HG03354 (cell line): ENCODE measurements at regions not wholly inside any gene's neighbourhood (a gene's known extent, or its start where the extent isn't known, plus 50 kb on each side); places are given as distances from the start of the nearest gene placed in this dataset.

Source experiments
- ATAC-seq: cut with Tn5 transposase; IDR thresholded peaks from one replicate; pipeline ENCODE4 v1.9.1; 2021; ENCODE audit warnings: mild to moderate bottlenecking; ENCODE audit not compliant: unreplicated experiment, poor library complexity, severe bottlenecking

GRCh38 chr4:13970349-13970748 is 342.8 kb upstream of the BOD1L1 start:
- no peak for ATAC-seq

DNA sequence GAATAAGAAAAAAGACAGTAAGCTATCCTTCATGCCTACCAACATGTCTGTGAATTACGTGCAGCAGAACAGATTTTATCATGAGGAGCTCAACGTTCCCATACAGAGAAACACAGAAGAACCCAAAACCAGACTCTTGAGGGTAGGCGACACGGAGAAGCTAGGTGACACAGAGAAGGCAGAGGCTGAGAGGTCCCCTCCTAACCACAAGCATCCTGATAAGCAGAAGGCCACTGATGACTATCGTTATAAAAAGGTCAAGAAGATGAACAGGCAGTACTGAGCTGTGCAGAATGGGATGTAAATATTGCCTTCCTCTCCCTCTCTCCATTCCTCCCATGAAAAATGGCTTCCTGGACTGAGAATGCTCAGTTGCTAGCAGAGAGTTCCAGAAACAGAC is 350.2 kb upstream of the BOD1L1 start:
- no peak for ATAC-seq

GRCh38 chr4:13980317-13981310 is 353.1 kb upstream of the BOD1L1 start:
- peak; percentile 90 for ATAC-seq

GRCh38 chr4:13981499-13981898 is 354.0 kb upstream of the BOD1L1 start:
- ATAC-seq: no peak

DNA sequence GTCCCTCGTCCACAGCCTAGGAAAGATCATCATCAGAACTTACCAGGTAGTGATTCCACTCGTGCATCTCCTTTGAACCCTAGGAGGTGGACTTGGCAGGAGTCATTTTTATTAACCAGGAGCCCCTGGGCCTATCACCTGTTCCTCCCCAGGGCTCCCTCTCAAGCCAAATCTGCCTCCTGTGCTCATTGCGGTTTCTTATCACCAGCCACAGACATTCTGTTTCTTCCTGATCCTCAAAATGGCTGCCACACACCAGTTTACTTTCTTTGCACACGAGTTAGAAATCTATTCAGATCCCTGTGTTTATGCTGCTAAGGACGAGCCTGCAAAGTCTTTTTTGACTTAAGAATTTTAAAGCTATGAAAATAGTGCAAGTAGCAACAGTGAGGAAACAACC is 354.5 kb upstream of the BOD1L1 start:
- ATAC-seq: no peak

DNA sequence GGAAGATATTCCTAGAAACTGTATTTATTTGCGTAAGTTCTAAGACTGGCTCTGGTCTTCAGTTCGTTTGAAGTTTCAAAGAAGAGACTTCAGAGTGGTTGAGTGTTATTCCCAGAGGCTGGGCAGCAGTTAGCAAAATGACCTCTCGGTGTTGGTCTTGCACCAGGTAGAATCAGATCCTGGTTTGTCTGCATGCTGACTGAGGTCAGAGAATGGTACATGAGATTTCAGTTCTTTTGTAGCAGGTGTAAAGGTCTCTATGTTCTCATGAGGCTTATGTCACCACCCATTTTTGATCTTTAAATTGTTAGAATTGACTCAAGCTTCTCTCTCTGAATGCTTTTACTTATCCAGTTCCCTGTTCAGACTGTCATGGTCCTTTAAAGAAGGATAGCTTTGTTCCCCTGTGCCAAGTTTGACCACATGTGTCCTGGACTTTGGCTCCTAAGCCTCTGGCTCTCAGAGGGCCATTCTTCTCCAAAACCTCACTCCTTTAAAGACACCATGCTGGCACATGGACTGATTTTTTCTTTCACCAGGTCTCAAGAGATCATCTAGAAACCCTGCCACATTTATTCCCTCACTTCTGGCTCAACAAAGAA is 355.8 kb upstream of the BOD1L1 start:
- ATAC-seq: no peak

GRCh38 chr4:13984991-13985800 is 357.7 kb upstream of the BOD1L1 start:
- ATAC-seq: no peak

DNA sequence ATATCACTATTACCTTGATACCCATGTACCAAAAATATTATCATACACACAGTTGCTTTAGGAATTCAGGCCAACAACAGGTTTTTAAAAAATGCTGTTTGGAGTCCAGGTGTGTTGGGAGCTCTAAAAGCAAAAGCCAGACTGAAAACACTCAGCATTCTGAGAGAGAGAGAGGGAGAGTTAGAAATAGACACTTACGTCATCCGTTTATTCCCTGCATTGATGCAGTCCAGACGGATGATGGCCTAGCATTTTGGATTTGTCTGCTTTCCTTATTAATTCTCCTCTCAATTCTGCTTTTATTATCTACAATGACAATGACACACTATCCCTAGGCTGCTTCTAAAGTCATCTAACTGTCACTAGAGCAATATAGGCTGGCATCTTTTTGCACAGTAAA is 358.3 kb upstream of the BOD1L1 start:
- no peak for ATAC-seq

DNA sequence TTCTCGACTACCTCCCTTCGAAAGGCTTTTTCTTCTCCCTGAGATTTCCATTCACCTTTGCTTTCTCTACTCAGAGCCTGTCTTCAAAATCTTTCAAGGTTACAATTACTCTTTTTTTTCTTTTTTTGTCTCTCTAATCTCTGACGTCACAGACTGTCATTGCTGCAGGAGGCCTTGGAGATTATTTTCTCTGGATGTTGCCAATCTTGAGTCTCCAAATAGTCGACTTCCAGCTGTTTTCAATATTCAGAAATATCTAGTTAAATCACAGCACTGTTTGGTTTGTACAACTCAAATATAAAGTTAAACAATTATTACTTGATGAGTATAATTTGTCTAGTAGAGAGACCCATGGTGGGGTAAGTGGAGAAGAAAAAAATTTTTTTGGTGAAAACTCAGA is 359.0 kb upstream of the BOD1L1 start:
- ATAC-seq: no peak

- ATAC-seq: no peak
Observed at GRCh38 chr4:13988353-13989305, 361.1 kb upstream of the BOD1L1 start.

GRCh38 chr4:13989501-13989900 is 362.0 kb upstream of the BOD1L1 start:
- ATAC-seq: no peak

GRCh38 chr4:13990596-13991589 is 363.4 kb upstream of the BOD1L1 start:
- no peak for ATAC-seq

GRCh38 chr4:13992041-13992440 is 364.5 kb upstream of the BOD1L1 start:
- ATAC-seq: no peak

DNA sequence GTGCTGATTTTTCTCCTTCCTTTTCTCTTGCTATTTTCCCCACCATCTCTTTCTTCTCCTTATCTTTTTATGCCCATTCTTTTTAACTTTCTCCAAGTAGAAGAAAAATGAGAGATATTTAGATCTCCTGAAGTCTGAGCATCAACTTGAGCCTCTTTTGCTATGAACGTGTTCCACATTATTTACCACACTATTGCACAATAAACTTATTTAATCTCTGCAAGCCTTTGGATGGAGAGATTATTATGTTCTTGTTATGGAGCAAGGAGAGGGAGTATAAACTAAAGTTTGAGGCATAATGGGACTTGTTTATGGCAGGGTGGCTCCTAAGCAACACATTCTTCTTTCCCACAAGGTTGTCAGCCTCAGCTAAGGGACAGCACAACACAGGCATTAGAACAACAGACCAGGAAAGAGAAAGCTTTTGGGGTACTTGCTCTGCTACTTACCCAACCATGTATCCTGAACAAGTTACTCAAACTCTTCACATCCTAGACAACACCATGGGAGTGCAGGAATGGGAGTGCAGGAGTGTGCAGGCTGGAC is 365.5 kb upstream of the BOD1L1 start:
- no peak for ATAC-seq

GRCh38 chr4:13994016-13994415 is 366.5 kb upstream of the BOD1L1 start:
- ATAC-seq: no peak

GRCh38 chr4:13998850-13999445 is 371.4 kb upstream of the BOD1L1 start:
- ATAC-seq: no peak

- no peak for ATAC-seq
Observed at GRCh38 chr4:14000091-14000814, 372.7 kb upstream of the BOD1L1 start.
